ENCODE measurements at regions not wholly inside any gene's neighbourhood (a gene's known extent, or its start where the extent isn't known, plus 50 kb on each side); places are given as distances from the start of the nearest gene placed in this dataset.

GRCh38 chr2:129587426-129588064, 391.9 kb upstream of the RAB6C start:
- TF ChIP-seq, protein P1, sequence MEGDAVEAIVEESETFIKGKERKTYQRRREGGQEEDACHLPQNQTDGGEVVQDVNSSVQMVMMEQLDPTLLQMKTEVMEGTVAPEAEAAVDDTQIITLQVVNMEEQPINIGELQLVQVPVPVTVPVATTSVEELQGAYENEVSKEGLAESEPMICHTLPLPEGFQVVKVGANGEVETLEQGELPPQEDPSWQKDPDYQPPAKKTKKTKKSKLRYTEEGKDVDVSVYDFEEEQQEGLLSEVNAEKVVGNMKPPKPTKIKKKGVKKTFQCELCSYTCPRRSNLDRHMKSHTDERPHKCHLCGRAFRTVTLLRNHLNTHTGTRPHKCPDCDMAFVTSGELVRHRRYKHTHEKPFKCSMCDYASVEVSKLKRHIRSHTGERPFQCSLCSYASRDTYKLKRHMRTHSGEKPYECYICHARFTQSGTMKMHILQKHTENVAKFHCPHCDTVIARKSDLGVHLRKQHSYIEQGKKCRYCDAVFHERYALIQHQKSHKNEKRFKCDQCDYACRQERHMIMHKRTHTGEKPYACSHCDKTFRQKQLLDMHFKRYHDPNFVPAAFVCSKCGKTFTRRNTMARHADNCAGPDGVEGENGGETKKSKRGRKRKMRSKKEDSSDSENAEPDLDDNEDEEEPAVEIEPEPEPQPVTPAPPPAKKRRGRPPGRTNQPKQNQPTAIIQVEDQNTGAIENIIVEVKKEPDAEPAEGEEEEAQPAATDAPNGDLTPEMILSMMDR (IDR thresholded peaks at IDR 0.05; ENCODE audit: insufficient read depth, low read depth, low read length) = no peak
- DNase-seq (ENCODE audit: low read depth) = no peak
- H3K4me3 ChIP-seq (ENCODE audit: low read depth, low read length) = no peak overlapping the region

DNA sequence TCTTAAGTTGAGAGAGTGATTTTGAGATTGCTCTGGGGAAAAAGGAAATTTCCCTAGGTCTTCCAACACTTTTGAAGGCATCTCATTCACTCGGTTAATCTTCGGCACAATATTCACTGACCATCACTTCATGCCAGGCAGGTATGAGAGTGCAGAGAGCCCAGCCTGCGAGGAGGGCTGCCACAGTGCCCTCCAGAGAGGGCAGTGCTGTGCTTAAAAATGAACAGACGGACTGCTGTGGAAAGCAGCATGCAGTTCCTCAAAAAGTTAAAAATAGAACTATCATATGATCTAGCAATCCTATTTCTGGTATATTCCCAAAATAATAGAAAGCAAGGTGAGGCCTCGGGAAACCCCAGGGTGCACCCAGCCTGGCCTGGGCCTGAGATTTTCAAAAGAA, 374.9 kb upstream of the RAB6C start:
- H3K4me3 ChIP-seq (ENCODE audit: low read depth, low read length) = no peak overlapping the region
- DNase-seq (ENCODE audit: low read depth) = no peak
- TF ChIP-seq, protein P1 (IDR thresholded peaks at IDR 0.05; ENCODE audit: insufficient read depth, low read depth, low read length) = no peak

- no peak for DNase-seq (ENCODE audit: low read depth)
- TF ChIP-seq, protein P1 (IDR thresholded peaks at IDR 0.05; ENCODE audit: insufficient read depth, low read depth, low read length) = no peak
- no peak overlapping the region for H3K4me3 ChIP-seq (ENCODE audit: low read depth, low read length)
Observed at GRCh38 chr2:129605646-129606045, 373.8 kb upstream of the RAB6C start.

DNA sequence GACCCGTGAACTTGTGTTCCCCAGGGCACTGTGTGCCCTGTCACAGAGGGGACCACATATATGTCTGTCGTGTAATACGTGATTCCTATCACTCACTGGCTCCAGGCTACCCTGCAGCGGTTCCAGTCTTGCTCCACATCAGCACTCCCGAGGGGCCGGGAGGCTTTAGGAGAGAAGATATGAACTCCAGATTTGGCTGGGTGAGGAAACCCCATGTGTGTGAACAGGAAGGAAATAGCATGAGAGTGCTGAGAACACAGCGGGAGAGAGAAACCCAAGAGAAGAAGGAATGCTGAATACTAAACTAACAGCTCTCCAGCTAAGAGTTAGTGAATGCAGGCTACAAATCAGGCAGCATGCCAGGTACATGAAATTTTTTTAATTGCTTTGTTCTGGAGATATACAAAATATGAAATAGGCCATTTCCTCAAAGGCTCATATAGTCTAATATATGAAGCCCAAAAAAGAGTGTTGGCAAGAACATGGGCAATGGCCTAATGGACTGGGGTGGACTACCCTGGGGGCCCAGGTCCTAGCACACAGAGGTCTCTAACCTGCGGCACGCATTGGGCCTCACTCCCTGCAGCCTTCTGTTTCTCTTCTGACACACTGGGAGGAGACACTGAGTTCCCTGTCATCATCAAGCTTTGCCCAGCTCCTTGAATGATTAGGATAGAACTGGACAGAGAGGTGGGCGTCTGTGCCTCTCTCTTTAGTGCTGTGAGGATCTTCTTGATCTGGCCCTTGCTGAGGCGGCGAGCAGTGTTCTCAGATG, 372.8 kb upstream of the RAB6C start:
- H3K4me3 ChIP-seq (ENCODE audit: low read depth, low read length) = no peak overlapping the region
- TF ChIP-seq, protein P1 (IDR thresholded peaks at IDR 0.05; ENCODE audit: insufficient read depth, low read depth, low read length) = no peak
- DNase-seq (ENCODE audit: low read depth) = no peak

- TF ChIP-seq, protein P1 (IDR thresholded peaks at IDR 0.05; ENCODE audit: insufficient read depth, low read depth, low read length) = no peak
- no peak for DNase-seq (ENCODE audit: low read depth)
- H3K4me3 ChIP-seq (ENCODE audit: low read depth, low read length) = no peak overlapping the region
Observed at GRCh38 chr2:129609224-129609623, 370.2 kb upstream of the RAB6C start.

GRCh38 chr2:129610766-129611165, 368.7 kb upstream of the RAB6C start:
- DNase-seq (ENCODE audit: low read depth) = no peak
- H3K4me3 ChIP-seq (ENCODE audit: low read depth, low read length) = no peak overlapping the region
- TF ChIP-seq, protein P1 (IDR thresholded peaks at IDR 0.05; ENCODE audit: insufficient read depth, low read depth, low read length) = no peak

Measured in fibroblast of villous mesenchyme (primary cell).